Activated T-helper 1 cell treated with anti-CD3 and anti-CD28 coated beads, Interleukin-2, amount 50 U/mL, for 16 hours (primary cell): ENCODE measurements at regions not wholly inside any gene's neighbourhood (a gene's known extent, or its start where the extent isn't known, plus 50 kb on each side); places are given as distances from the start of the nearest gene placed in this dataset.
"Not testable (repeated sequence)": the region's sequence is repeated elsewhere in the genome, so short reads cannot be mapped to it uniquely, and the experiment has no call there.

Experiments used
- DNase-seq, 2 donors: peaks; one replicate each; pipeline ENCODE4 v3.0.0-alpha.2; 2020; ENCODE audit warnings: low read depth in 1 of 2, low spot score in 1 of 2

DNA sequence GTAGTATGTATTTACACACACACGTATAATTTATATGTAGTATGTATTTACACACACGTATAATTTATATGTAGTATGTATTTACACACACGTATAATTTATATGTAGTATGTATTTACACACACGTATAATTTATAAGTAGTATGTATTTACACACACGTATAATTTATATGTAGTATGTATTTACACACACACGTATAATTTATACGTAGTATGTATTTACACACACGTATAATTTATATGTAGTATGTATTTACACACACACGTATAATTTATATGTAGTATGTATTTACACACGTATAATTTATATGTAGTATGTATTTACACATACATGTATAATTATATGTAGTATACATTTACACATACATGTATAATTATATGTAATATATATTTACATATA, 398.5 kb upstream of the CRIM1 start:
- DNase-seq = not testable (repeated sequence)

DNA sequence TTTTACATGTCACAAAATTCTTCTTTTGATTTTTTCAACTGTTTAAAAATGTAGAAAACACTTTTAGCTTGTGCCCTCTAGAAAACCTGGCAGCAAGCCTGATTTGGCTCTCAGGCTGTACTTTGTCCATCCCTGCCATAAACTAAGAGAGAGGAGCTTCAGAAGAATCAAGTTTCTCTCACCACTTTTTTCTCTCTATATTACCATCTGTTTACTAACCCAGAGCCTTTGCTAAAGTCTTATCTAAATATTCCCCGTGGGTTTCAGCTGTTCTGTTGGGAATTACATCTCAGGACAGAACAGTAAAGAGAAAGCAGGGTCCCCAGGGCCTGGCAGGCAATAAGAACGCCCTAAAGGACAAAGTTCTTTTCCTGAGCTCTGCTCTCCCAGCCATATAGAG, 409.1 kb upstream of the CRIM1 start:
- DNase-seq = no peak

DNA sequence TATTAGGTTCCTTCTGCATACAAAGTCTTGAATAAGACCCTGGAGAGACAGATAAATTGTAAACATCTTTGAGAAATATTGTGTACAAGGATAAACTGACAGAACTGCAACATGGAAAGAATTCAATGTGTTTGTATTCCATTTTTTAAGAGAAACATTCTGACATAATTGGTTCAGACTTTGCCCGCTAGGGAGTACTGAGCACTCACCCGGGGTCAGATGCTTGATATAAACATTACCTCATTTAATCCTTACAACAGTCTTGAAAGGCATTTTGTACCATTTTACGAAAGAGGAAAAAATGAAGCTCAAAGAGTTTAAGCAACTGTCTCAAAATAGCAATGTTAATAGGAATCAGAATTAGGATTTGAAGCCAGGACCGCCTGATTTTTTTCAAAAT, 416.7 kb upstream of the CRIM1 start:
- DNase-seq = no peak

DNA sequence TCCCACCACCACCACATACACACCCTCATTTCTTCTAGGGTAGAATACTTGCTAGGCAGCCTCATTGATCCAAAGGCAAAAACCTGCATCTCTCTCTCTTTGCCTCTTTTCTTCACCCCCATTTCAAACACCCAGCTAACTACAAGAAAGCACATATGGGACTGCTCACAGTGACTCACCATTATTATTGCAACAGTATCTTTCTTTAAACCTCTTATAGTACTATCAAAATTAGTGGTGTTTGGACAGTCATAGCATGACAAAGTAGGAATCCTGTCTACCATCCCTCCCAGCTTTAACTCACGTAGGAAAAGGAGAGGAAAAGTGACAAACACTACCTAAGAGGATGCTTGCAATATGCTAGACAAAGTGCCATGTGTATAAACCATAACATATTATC, 422.5 kb upstream of the CRIM1 start:
- no peak for DNase-seq

DNA sequence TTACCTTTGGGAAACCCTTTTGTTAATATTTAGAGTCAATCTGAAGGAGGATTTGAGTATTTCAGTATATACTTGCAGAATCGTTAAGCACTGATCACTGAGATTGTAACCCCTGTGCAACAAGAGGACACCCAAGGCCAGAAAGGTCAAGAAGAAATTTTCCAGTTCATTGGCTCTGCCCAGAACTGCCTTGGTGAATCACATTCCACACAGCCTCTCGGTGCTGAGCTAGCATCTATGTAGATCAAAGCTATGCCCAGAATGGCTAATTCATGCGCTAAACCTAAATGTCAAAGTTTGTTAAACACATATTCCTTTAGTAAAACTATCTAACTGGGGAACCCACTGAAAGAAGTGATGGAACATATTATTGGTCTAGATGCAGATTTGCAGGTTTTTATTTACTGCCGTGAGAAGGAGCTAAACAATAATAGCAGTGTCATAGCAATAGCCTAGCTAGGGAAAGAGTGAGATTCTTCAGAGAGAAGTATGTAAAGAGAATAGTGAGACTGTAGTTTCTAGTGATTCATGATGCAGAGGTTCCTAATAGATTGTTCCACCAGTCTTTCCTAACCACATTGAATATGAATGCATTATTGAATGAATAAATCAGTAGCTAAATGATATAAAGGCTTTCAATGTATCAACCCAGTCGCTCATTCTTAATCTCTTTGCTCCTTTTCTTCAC, 423.2 kb upstream of the CRIM1 start:
- DNase-seq = no peak

DNA sequence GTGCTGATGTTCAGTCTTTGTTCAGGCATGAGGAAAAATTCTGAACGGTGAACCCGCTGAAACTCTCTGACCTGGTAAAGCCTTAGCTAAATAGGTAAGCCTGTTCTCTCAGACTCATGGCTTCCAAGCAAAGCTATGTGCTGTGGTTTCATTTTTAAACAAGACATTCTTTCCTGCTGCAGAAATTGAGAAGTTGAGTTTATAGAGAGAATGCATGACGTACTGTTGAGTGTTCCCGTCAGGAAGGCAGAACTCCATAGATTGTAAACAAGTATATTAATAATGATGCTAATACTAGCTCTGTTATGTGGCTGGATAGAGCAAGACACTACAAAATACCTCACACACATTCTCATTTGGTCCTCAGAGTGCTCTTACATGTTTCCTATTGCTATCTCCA, 424.0 kb upstream of the CRIM1 start:
- no peak for DNase-seq

DNA sequence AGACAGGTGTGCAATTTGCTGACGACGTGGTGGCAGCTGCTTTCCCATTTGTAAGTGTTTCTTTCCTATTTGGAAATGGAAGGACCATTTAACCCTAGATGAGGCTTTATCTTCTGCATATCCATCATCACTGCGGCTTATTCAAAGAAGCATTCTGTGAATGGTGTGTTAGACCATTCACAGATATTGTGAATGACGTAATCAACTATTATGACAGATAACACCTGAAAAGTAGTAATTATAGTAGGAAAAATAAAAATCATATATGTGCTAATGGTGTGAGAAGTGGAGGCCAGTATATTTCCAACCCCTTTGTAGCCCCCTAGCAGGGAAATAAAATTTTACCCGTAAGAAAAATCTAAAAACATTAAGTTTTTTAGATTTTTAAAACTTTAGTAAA, 424.5 kb upstream of the CRIM1 start:
- DNase-seq = no peak

DNA sequence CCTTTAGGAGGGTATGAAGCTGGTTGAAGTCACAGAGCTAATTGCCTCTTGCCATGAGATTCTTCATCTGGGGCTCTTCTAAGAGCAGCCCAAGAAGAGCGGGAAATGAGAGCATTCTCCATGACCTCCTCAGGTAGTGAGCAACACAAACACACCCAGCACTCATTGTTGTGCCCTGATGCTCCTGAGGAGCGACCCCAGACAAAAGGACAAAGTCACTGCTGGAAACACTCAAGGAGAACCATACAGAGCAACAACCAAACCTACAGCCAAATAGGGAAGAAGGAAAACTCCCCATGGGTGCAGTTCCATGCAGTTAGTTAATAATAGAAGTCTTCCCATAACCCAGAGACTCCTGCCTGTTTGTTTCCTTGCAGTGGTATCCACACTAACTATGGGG, 426.0 kb upstream of the CRIM1 start:
- no peak for DNase-seq

DNA sequence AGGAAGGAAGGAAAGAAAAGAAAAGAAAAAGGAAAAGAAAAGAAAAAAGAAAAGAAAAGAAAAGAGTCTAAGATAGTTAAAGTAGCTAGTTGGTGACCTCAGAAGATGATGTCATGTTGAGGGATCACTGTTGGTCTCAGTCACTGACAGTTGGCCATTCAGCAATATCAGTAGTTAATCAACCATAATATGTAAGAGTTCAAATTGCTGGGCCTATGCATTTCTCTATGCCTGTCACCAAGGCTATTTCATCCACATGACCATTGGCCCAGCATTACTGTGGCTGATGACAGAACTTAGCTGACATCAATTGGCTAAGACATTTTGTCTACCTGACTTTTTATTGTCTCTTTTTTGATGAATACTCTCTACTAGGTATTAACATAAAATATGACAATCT, 435.5 kb upstream of the CRIM1 start:
- no peak for DNase-seq

DNA sequence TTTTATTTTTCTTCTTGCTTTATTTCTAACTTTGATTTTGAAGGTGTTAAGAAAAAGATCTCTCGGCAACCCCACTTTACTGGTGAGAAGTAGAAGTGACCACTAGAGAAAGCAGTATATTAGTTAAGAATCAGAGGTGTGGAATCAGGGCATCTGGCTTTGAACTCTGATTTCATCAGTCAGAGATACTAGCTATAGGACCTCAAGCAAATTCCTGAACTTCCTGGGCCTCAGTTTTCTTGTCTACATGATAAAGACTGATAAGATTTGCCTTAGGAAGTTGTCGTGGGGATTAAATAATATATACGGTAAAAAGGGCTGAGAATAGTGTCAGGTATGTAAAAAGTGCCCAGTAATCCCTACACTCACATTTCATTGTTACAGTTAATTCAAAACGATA, 440.3 kb upstream of the CRIM1 start:
- DNase-seq = no peak

DNA sequence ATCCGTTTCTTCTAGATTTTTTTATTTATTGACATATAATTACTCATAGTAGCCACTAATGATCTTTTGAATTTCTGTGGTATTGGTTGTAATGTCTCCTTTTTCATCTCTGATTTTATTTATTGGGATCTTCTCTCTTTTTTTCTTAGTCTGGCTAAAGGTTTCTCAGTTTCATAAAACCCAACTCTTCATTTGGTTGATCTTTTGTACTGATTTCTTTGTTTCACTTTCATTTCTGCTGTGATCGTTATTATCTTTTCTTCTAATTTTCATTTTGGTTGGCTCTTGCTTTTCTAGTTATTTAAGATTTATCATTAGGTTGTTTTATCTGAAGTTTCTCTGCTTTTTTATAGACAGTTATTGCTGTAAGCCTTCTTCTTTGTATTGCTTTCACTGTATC, 463.6 kb upstream of the CRIM1 start:
- DNase-seq = no peak

DNA sequence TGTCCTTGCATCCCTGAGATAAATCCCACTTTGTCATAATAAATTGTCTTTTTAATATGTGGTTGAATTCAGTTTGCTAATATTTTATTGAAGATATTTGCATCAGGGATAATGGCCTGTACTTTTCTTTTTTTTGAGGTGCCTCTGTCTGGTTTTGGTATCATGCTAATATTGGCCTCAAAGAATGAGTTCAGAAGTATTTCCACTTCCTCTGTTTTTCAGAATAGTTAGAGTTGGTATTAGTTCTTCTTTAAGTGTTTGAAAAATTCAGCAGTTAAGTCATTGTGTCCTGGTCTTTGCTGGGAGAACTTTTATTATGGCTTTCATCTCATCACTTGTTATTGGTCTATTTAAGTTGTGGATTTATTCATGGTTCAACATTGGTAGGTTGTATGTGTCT, 464.1 kb upstream of the CRIM1 start:
- no peak for DNase-seq

DNA sequence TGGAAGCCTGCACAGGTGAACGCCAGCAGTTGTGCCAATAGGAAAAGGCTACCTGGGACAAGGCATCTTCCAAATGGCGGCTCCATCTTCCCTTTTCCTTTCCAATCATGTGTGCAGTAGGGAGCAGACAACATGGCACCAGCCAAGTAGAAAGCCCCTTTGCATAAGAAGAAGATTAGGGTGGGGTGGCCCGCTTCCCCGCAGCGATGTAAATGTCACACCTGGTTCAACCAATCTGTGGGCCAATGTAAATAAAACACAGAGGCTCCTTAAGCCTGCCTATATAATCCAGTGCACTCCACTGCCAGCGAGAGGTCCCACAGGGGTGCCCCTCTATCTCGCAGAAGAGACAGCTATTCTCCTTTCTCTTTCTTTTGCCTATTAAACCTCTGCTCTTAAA, 468.4 kb upstream of the CRIM1 start:
- no peak for DNase-seq

DNA sequence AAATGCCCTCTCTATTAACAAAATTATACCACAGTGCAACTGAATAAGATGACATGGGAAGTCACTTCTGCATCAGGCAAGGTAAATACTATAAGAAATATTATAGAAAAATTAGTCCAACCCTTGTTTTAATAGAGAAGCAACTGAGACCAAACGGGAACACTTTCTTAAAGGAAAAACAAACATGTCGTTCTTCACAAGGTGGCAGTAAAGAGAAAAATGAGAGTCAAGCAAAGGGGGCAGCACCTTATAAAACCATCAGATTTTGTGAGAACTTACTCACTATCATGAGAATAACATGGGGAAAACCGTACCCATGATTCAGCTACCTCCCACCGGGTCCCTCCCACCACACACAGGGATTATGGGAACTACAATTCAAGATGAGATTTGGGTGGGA, 481.7 kb upstream of the CRIM1 start:
- no peak for DNase-seq

DNA sequence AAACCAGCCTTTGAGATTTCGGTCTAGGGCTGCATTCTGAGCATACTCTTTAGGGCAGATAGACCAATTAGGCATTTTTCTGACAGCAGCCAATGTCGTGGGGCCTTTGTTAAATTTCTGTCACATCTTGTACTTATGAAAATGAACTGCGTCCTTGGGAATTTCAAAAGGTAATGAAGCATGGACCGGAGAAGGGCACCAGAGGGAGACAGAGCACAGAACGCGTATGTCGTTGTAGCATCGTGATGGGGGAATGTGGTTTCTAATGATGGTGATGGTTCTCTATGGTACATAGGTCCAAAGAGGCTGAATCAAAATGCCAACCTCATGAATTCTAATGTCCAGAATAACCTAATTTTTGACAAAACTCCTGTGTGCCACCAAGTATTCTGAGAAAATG, 483.9 kb upstream of the CRIM1 start:
- DNase-seq = no peak

DNA sequence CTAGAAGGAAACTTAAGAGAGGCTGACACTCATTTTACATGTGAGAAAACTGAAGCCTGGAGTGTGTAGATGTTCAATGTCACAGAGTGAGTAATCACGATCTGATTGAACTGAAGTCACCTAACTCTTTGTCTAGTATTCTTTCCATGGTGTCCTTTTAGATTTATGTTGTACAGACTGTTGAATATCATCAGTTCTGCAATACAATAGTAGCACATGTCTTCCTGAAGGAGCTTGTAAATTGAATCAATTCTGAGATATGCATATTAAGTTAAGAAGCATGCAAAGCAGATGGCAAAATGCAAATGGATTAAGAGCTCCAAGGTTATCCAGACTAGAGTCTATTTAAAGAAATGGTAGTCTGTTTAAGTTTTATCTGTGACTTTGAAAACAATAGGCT, 484.9 kb upstream of the CRIM1 start:
- DNase-seq = no peak

DNA sequence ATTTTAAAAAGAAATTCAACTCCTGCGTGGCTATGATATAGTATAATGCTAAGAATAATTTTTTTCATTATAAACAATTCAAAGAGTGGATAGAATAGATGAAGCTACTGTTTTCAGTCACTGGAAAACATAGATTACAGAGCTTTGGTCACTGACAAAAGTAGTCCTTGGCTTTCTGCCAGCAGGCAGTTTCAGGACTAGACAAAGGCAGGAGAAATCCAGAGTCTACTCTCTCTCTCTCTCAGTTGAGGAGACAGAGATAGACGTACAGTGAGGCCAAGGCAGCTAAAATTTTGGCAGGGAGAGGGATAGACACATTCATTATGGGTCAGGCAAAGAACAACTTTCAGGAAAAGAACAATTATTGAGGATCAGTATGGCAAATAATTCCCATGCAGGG, 491.4 kb upstream of the CRIM1 start:
- DNase-seq = no peak

DNA sequence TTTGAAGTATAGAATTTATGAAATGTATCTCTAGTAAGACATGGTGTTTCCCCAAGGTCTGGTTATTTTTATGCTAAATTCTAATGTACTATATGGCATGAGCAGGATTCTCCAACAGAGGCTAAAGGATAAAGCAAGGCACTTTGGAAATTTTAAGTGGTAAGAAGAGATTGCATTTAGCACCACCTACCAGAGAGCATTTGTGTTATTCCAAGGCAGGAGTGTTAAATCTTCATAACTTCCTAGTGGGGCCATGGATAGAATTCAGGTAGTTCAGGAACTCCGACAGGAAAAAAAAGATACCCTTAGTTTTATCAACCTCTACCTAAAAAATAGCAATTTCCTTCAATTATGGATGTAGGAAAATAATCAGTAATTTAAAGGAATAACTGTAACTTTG, 497.4 kb upstream of the CRIM1 start:
- no peak for DNase-seq

DNA sequence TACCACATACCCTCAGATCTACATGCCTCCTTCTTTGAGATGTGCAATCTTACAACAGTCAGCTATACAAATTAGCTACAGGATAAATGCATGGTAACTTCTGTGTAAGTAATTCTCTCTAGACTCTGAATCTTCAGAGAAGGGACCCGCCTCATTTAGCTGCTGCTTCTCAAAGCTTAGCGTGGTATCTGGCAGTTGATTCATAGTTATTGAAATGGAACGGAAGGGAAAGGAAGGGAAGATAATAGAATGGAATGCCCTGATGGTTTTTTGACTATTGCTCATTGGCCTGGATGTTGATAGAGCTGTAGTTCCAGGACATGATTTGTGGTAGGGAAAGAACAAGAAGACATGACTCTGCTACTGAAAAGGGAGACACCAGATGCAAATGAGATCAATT, 498.1 kb upstream of the CRIM1 start:
- no peak for DNase-seq

DNA sequence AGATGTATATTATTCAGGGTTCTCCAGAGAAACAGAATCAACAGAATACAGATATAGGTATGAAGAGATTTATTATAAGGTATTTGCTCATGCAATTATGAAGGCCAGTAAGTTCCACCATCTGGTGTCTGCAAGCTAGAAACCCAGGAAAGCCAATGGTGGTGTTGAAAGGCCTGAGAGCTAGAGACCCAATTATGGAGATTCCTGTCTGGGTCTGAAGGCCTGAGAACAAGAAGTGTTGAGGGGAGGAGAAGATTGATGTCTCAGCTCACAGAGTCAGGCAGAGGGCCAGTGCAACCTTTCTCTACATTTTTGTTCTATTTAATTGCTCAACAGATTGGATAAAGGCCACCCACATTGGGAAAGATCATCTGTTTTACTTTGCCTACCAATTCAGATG, 524.2 kb upstream of the CRIM1 start:
- DNase-seq = no peak

DNA sequence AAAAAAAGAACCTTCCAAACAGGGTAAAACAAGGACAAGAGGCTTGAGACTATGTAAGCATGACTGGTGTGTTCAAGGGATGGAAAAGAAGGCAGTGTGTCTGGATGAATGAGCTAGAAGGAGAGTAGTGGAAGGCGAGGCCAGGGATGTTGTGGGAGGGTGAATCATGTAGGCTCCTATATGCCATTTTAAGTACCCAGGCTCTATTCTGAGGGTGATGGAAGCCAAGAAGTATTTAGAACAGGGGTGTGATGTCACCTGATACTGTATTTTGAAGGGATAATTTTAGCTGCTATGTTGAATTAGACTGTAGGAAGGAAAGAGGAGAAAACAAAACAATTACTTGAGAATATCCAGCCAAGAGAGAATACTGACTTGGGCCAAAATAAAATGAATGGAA, 524.7 kb upstream of the CRIM1 start:
- no peak for DNase-seq

DNA sequence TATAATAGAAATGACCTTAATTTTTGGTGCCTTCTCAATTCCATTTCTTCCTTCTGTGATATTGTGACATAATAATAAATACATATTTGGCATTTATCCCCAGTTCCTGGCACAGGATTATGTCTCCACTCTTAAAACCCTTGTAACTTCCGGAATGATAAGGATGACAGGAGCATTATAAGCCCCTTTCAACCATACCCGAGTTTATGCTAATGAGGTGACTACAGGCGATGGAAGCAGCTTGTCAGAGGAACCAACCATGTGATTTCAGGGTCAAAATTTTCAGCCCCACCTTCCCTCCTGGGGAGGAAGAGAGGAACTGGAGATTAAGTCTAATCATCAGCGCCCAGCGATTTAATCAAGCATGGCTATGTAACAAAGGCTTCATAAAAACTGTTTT, 528.5 kb upstream of the CRIM1 start:
- DNase-seq = no peak

DNA sequence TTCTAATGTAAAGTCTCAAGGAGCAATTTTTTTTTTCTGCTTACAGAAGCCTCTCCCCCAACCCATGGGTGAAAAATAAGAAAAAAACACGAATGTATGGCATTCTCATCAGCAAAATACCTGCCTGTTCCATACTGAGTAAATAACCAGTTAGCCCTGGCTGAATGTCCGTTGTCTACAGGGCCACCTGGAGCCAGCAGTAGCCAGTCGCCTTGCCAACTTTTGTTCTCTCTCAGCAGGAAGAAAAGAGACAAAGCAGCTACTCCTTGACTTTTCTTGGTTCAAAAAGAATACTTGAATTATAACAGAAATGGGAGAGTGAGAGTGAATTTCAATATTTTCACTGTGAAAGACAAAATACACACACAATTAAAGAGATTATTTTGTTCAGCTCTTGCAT, 532.9 kb upstream of the CRIM1 start:
- DNase-seq = no peak

DNA sequence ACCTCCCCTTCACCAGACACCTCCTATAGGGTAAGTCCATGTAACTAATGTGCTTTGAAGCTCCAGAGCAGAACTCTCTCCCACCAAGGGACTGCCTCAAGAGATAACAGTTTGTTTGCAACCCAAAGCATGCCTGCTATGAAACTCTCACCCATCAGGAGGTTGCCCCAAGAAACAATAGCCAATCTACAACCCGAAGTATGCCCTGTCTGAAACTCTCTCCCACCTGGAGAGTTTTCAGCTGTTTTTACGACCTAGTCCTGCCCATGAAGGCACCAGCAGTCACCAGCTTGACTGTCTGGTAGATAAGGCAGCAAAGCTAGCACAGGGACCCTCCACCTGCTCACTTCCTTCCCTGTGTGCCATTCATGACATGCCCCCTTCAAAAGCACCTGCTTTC, 533.9 kb upstream of the CRIM1 start:
- DNase-seq = no peak
